Coronary artery (tissue), 2 donors: ENCODE measurements at regions not wholly inside any gene's neighbourhood (a gene's known extent, or its start where the extent isn't known, plus 50 kb on each side); places are given as distances from the start of the nearest gene placed in this dataset.
A peak's percentile ranks its signal among the peaks of the same experiment; 100 is the strongest.

Experiments
- DNase-seq: peaks from one replicate; pipeline ENCODE4 v3.0.0-alpha.2; 2017; ENCODE audit warnings: low spot score
- H3K27ac ChIP-seq, 2 donors: fragments of 200-600 bp; sonication (generic); one replicate each; pipeline ENCODE4 v1.5.1; 2016 to 2019
- H3K4me3 ChIP-seq: fragments of 200-600 bp; sonication (generic); 2 replicates; pipeline ENCODE4 v1.5.1; 2016; ENCODE audit warnings: mild to moderate bottlenecking, moderate library complexity
- TF ChIP-seq, protein P1 (sequence below): fragments of 200-600 bp; sonication (generic); IDR thresholded peaks from one replicate; pipeline ENCODE4 v1.5.1; 2019; ENCODE audit warnings: antibody characterized with exemption

DNA sequence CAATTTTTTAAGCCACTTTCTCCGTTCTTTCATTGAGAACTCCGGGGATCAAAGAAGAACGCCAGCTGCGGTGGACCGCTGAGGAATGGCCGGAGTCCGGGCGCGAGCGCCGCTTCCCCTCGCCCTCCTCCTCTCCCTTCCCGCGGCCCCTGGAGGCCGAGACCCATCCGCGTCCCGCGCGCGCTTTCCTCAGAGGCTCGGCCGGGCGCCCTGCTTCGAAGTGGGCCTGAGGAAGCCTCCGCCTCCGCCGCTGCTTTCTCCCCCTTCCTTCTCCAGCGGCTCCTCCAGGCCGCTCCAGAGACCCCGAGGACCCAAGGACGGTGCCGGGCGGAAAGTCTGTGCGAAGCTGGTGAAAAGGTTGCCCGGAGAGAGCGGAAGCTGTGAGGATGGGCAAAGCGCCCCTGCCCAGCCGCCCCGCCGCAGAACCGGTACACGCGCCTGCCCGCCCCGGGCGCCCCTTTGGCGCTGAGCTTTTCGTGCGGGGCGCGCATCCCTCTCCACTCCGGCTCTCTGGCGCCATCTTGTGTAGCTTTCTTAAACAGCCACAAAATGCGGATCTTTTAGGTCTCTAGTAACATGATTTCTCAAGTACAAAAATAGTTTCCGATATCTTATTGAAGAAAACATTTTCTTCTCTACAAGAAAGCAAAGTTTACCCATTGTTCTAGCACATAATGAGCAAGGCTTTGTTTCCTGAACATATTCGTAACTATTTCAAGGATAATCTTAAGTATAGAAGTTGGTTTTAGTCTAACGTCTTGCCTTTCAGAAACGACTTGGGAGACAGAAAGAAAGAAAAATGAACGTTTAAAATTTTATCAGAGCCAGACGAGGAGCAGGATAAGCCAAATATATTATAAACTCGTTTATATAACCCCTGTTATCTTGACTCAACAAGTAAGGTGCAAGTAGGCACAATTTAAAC lies 59.2 kb upstream of the FAM174B start:
- Histone ChIP-seq H3K27ac (peak overlapping the region; percentile 72 to 80), H3K4me3 (peak overlapping the region; percentile 76)
- DNase-seq: peak; percentile 81
- TF ChIP-seq, protein P1, sequence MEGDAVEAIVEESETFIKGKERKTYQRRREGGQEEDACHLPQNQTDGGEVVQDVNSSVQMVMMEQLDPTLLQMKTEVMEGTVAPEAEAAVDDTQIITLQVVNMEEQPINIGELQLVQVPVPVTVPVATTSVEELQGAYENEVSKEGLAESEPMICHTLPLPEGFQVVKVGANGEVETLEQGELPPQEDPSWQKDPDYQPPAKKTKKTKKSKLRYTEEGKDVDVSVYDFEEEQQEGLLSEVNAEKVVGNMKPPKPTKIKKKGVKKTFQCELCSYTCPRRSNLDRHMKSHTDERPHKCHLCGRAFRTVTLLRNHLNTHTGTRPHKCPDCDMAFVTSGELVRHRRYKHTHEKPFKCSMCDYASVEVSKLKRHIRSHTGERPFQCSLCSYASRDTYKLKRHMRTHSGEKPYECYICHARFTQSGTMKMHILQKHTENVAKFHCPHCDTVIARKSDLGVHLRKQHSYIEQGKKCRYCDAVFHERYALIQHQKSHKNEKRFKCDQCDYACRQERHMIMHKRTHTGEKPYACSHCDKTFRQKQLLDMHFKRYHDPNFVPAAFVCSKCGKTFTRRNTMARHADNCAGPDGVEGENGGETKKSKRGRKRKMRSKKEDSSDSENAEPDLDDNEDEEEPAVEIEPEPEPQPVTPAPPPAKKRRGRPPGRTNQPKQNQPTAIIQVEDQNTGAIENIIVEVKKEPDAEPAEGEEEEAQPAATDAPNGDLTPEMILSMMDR: peak; percentile 96

GRCh38 chr15:92715758-92716157 lies 60.2 kb upstream of the FAM174B start:
- H3K4me3 ChIP-seq: no peak overlapping the region
- DNase-seq: no peak
- TF ChIP-seq, protein P1: no peak
- H3K27ac ChIP-seq: no peak overlapping the region

DNA sequence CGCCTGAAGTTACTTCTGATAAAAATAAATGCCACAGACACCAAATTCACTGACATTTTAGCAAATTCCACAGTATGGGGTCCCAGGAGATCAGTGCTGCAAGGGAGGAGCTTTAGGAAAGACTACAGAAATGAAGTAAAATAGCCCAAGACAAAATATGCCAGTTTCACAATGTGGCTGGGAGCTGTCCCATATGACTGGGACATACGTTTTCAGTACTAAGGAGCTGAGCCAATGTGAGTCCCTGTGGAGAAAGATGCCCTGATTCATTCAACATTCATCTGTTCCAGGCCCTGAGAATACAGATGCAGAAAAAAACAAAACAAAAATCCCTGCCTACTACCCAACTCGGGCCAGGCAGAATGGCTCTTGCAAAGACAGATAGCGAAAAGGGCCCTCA lies 63.4 kb upstream of the FAM174B start:
- TF ChIP-seq, protein P1: no peak
- no peak for DNase-seq
- Histone ChIP-seq H3K4me3 (no peak overlapping the region), H3K27ac (no peak overlapping the region)

DNA sequence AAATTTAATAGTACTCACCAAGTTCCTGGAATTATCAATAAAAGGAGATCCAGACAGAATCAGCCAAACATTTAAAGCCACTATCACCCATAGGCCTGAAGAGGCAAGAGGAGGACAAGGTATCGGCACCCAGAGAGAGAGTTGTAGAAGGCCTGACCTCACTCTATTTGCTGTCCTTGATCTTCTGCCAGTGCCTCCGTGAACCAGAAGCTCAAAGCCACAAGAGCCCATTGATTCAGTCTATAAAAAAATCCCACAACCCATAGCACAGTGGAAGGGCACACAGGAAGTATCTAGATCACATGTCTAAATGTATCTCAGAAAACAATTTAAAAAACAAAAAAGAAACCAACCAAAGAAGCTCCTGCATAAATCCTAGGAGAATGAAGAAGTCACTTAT lies 68.6 kb upstream of the FAM174B start:
- no peak for DNase-seq
- TF ChIP-seq, protein P1: no peak
- Histone ChIP-seq H3K27ac (no peak overlapping the region), H3K4me3 (no peak overlapping the region)

GRCh38 chr15:92725171-92725570 lies 69.6 kb upstream of the FAM174B start:
- DNase-seq: no peak
- no peak overlapping the region for H3K27ac ChIP-seq
- no peak overlapping the region for H3K4me3 ChIP-seq
- TF ChIP-seq, protein P1: no peak

DNA sequence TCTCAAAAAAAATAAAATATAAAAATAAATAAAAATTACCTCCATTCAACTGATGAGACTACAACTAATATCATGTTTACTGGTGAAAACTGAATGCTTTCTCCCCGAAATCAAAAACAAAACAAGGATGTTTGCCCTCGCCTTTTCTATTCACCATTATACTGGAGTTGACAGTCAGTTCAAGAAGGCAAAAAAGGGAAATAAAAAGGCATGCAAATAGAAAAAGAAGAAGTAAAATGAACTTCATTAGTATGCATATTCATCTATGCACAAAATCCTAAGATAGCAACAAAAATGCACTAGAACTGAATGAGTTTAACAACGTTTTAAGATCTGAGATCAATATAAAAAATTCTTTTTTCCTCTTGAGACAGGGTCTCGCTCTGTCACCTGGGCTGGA lies 72.7 kb upstream of the FAM174B start:
- no peak overlapping the region for H3K4me3 ChIP-seq
- TF ChIP-seq, protein P1: no peak
- no peak overlapping the region for H3K27ac ChIP-seq
- DNase-seq: no peak
